K562 (cell line): ENCODE measurements at regions not wholly inside any gene's neighbourhood (a gene's known extent, or its start where the extent isn't known, plus 50 kb on each side); places are given as distances from the start of the nearest gene placed in this dataset.

Source experiments
- ATAC-seq: fragments of 200-7000 bp; cut with Tn5 transposase; 3 replicates; pipeline ENCODE4 v1.9.1; 2020; ENCODE audit warnings: moderate library complexity
- BruUV-seq: library from RNA; stranded (reverse); fragments of 400-500 nt; replicated peaks from 2 replicates; lab custom pipeline; 2021; lab: Mats Ljungman, UMichigan
- CTCF ChIA-PET: fragments of 300-600 bp; formaldehyde crosslinking; extraction: SDS; loops from one replicate; lab custom pipeline; 2021; ENCODE audit warnings: low intra/inter-chr PET ratio; lab: Yijun Ruan, JAX
- POLR2A ChIA-PET: fragments of 300-600, 350-650 bp; sonication (Branson Sonifier 250); formaldehyde crosslinking; extraction: SDS; loops from one replicate; lab custom pipeline; 2021; ENCODE audit warnings: antibody characterized with exemption, inconsistent platforms; lab: Yijun Ruan, JAX
- DNase-seq, 4 experiments: peaks; one replicate each; pipeline versions ENCODE4 v3.0.0 to v3.0.0-alpha.2; 2011 to 2018; ENCODE audit warnings: low spot score in 3 of 4, mixed read lengths in 3 of 4; ENCODE audit errors: extremely low read depth in 1 of 4
- FAIRE-seq: peaks from 2 replicates; lab custom pipeline; 2011; peaks lifted over from hg19 to GRCh38; lab: Jason Lieb, UNC
- H2AFZ ChIP-seq: 2 replicates; pipeline ENCODE4 v1.6.0; 2011; ENCODE audit warnings: low read depth, low read length, control low read depth, inconsistent platforms
- H3K27ac ChIP-seq: fragments of 200-600 bp; 3 replicates; pipeline ENCODE4 v1.8.0; 2011; ENCODE audit warnings: low read depth, mild to moderate bottlenecking, control low read depth, inconsistent platforms, low read length, moderate library complexity, mixed read lengths; ENCODE audit errors: extremely low read depth
- H3K27me3 ChIP-seq, 2 experiments: fragments of 300-600 bp in 1 of 2; 2 replicates in 1 of 2; 3 replicates in 1 of 2; pipeline versions ENCODE4 v1.6.0 to v1.8.0; 2011; ENCODE audit warnings: inconsistent platforms in 2 of 2, low read length in 2 of 2, mild to moderate bottlenecking in 1 of 2, mixed read lengths in 1 of 2, moderate library complexity in 1 of 2; ENCODE audit not compliant: control insufficient read depth in 2 of 2, insufficient read depth in 2 of 2
- H3K36me3 ChIP-seq: fragments of 300-600 bp; 3 replicates; pipeline ENCODE4 v1.8.0; 2011; ENCODE audit warnings: mild to moderate bottlenecking, low read length, inconsistent platforms; ENCODE audit not compliant: control insufficient read depth, insufficient read depth
- H3K4me1 ChIP-seq, 2 experiments: fragments of 200-600 bp in 1 of 2; replicated peaks in 1 of 2; 2 replicates in 1 of 2; 3 replicates in 1 of 2; pipeline versions ENCODE4 v1.5.1 to v1.8.0; 2011; ENCODE audit warnings: inconsistent platforms in 2 of 2, low read length in 2 of 2, mild to moderate bottlenecking in 1 of 2, mixed read lengths in 1 of 2, moderate library complexity in 1 of 2; ENCODE audit not compliant: control insufficient read depth in 2 of 2, insufficient read depth in 2 of 2
- H3K4me2 ChIP-seq: 2 replicates; pipeline ENCODE4 v1.6.1; 2011; ENCODE audit warnings: low read length, control low read depth, inconsistent platforms, mixed read lengths; ENCODE audit not compliant: insufficient read depth
- H3K4me3 ChIP-seq: fragments of 200-600 bp; sonication (generic), shearing (Covaris generic); 2 replicates; pipeline ENCODE4 v1.5.1; 2016; ENCODE audit warnings: control low read depth, inconsistent platforms
- H3K79me2 ChIP-seq: fragments of 200-600 bp; 3 replicates; pipeline ENCODE4 v1.8.0; 2011; ENCODE audit warnings: low read length, inconsistent platforms; ENCODE audit not compliant: control insufficient read depth, insufficient read depth
- H3K9ac ChIP-seq, 2 experiments: 2 replicates each; pipeline versions ENCODE4 v1.6.0 to v1.6.1; 2011; ENCODE audit warnings: low read depth in 2 of 2, low read length in 2 of 2, control low read depth in 1 of 2, inconsistent platforms in 1 of 2, mild to moderate bottlenecking in 1 of 2, mixed read lengths in 1 of 2; ENCODE audit not compliant: insufficient read depth in 1 of 2
- H3K9me1 ChIP-seq: one replicate; pipeline ENCODE4 v1.6.0; 2011; ENCODE audit warnings: inconsistent platforms, mild to moderate bottlenecking, low read length, moderate library complexity; ENCODE audit not compliant: control insufficient read depth, insufficient read depth
- H3K9me3 ChIP-seq: replicated peaks from 2 replicates; pipeline ENCODE4 v1.5.1; 2011; ENCODE audit warnings: low read depth, low read length, inconsistent platforms; ENCODE audit not compliant: control insufficient read depth, insufficient read depth
- H4K20me1 ChIP-seq: replicated peaks from 2 replicates; pipeline ENCODE4 v1.6.1; 2011; ENCODE audit warnings: low read length, inconsistent platforms, mixed read lengths; ENCODE audit not compliant: control insufficient read depth, insufficient read depth
- BRD9 ChIP-seq: fragments of 450-650 bp; IDR thresholded peaks from 2 replicates; pipeline ENCODE4 v1.6.1; 2018; ENCODE audit warnings: low read depth; ENCODE audit not compliant: partially characterized antibody
- CXXC5 ChIP-seq: fragments of 250-450 bp; sonication (Bioruptor Pico); IDR thresholded peaks from 2 replicates; pipeline ENCODE4 v1.8.0; 2022; ENCODE audit warnings: inconsistent platforms, mild to moderate bottlenecking, moderate library complexity
- ILF3 ChIP-seq: fragments of 450-650 bp; IDR thresholded peaks from 2 replicates; pipeline ENCODE4 v1.6.1; 2018; ENCODE audit warnings: antibody characterized with exemption, mild to moderate bottlenecking, moderate library complexity, borderline replicate concordance
- MBD2 ChIP-seq: sonication (generic); IDR thresholded peaks from 2 replicates; pipeline ENCODE4 v1.6.1; 2016; ENCODE audit warnings: low read depth, borderline replicate concordance
- NCOR1 ChIP-seq: fragments of 450-650 bp; IDR thresholded peaks from 2 replicates; pipeline ENCODE4 v1.6.1; 2016; ENCODE audit warnings: mild to moderate bottlenecking, moderate library complexity
- RBM22 ChIP-seq: fragments of 200-400 bp; formaldehyde crosslinking; IDR thresholded peaks from 2 replicates; pipeline ENCODE4 v1.6.1; 2018; ENCODE audit warnings: low read length, low read depth; ENCODE audit not compliant: poor library complexity, severe bottlenecking
- RFX7 ChIP-seq: fragments of 250-450 bp; sonication (Bioruptor Pico); IDR thresholded peaks from 2 replicates; pipeline ENCODE4 v1.5.1; 2021; ENCODE audit warnings: mild to moderate bottlenecking
- TCF7 ChIP-seq: sonication (generic); IDR thresholded peaks from 2 replicates; pipeline ENCODE4 v1.6.1; 2016; ENCODE audit warnings: antibody characterized with exemption, borderline replicate concordance
- TFAM ChIP-seq: fragments of 250-450 bp; sonication (Bioruptor Pico); conservative IDR thresholded peaks from 2 replicates; pipeline ENCODE4 v1.5.0; 2021; ENCODE audit warnings: mild to moderate bottlenecking, moderate library complexity
- U2AF1 ChIP-seq: fragments of 200-400 bp; formaldehyde crosslinking; optimal IDR thresholded peaks from 2 replicates; pipeline ENCODE3; 2017; ENCODE audit warnings: mild to moderate bottlenecking, low read depth, low read length, moderate library complexity
- ZNF133 ChIP-seq: fragments of 250-450 bp; sonication (Bioruptor Pico); IDR thresholded peaks from 2 replicates; pipeline ENCODE4 v1.4.0; 2020; ENCODE audit warnings: mild to moderate bottlenecking
- WGBS: fragments of 100-300 bp; shearing (Covaris generic); methylation state at CpG from one replicate; pipeline ENCODE4 v1.1.6; 2016; ENCODE audit warnings: low coverage, mixed read lengths; ENCODE audit not compliant: insufficient coverage; ENCODE audit errors: missing lambda C conversion rate; 5-methylcytosine and 5-hydroxymethylcytosine counted together
- in situ Hi-C: fragments of 300-500 bp; cut with MboI; formaldehyde crosslinking; loops from 4 replicates; pipeline ENCODE4 v1.15.0; 2018; ENCODE audit warnings: inconsistent platforms, mixed read lengths
- intact Hi-C: fragments of 100-400 bp; cut with micrococcal nuclease; formaldehyde crosslinking; loops from 2 replicates; pipeline ENCODE4 v1.14.2; 2022
- TF ChIP-seq, protein P1 (sequence below), 3 experiments: fragments of 200-800 bp in 1 of 3; sonication (Bioruptor generic) in 1 of 3; sonication (generic) in 1 of 3; formaldehyde crosslinking in 1 of 3; IDR thresholded peaks; 2 replicates each; pipeline versions ENCODE4 v1.6.1 to v1.8.0; 2016 to 2022; ENCODE audit warnings: mild to moderate bottlenecking in 2 of 3, missing compliant biosample characterization in 2 of 3, missing genetic modification characterization in 2 of 3, missing genetic modification reagents in 1 of 3
- TF ChIP-seq, protein P2 (sequence below): IDR thresholded peaks from 3 replicates; pipeline ENCODE4 v1.6.1; 2011; ENCODE audit warnings: borderline replicate concordance, mild to moderate bottlenecking, moderate library complexity; ENCODE audit not compliant: insufficient read length; ENCODE audit errors: extremely low read depth
- TF ChIP-seq, protein P3 (sequence below): sonication (generic); formaldehyde crosslinking; IDR thresholded peaks from 2 replicates; pipeline ENCODE4 v1.8.1; 2023; ENCODE audit warnings: mild to moderate bottlenecking, missing genetic modification reagents, moderate library complexity

DNA sequence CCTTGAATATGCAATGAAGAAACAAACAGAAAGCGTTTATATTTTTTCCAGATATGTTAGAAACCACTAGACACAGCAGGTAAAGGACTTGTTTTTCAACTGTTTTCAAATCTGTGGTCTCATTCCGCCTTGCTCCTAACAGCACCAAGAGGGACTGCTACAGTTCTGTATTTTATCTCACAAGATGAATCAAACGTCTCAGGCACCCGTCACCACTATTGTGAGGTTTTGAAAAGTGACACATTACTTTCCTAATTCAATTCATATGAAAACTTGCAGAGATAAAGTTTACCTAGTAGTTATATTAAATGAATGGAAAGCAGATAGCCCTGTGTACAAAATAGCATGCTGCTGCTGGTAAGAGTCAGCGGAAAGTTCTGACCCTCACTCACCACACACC is 386.3 kb downstream of the ETS1 start (continued):
- TF ChIP-seq, protein P1, sequence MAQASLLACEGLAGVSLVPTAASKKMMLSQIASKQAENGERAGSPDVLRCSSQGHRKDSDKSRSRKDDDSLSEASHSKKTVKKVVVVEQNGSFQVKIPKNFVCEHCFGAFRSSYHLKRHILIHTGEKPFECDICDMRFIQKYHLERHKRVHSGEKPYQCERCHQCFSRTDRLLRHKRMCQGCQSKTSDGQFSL (CRISPR knock-in tag; IDR thresholded peaks at IDR 0.05) = no peak
- TF ChIP-seq, protein P1 (tag; IDR thresholded peaks at IDR 0.05) = no peak
- TF ChIP-seq, all 486 proteins: peak for 0

DNA sequence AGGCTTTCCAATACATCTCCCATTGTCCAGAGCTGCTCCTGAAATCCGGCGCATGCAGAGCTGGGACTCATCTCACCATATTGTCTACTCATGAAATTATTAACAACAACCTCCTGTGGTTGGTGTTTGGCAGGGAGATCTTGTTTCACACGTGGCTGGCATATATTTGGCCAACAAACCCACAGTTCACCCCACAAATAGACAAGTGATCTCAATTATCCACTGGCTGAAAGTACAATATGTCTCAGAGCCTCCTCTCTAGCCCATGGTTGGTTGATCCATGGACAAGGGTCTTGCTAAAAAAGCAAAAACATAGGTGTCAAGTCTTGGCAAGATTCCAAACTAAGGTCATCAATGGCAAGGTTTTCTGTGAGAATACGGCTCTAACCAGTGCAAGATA is 386.9 kb downstream of the ETS1 start:
- H3K27me3 ChIP-seq = no peaks in the 10 kb centered on the region
- H3K27ac ChIP-seq = no peak overlapping the region
- H3K36me3 ChIP-seq = no peaks in the 10 kb centered on the region
- no peak overlapping the region for H3K4me3 ChIP-seq
- H4K20me1 ChIP-seq = no peaks in the 10 kb centered on the region
- DNase-seq (no peak), FAIRE-seq (no peak), ATAC-seq (no peak)
- BruUV-seq = no TSS peak
- 0% methylated on average over 4 of the region's 4 CpGs for WGBS
- H3K9me3 ChIP-seq = no peaks in the 10 kb centered on the region; the same call in 1 of the 2 replicates
- H3K79me2 ChIP-seq = no peaks in the 10 kb centered on the region
- POLR2A ChIA-PET = no interaction called here
- H3K9ac ChIP-seq = no peak overlapping the region
- H3K4me1 ChIP-seq = no peaks in the 10 kb centered on the region
- no peak overlapping the region for H3K4me2 ChIP-seq
- CTCF ChIA-PET = no interaction called here
- H3K9me1 ChIP-seq = no peaks in the 10 kb centered on the region
- intact Hi-C loops = no loop called here
- in situ Hi-C loops = no loop called here
- H2AFZ ChIP-seq = no peak overlapping the region
- no peak for TF ChIP-seq BRD9
- TF ChIP-seq U2AF1 = no peak
- no peak for TF ChIP-seq TFAM (CRISPR knock-in tag)
- no peak for TF ChIP-seq ZNF133 (CRISPR knock-in tag)
- TF ChIP-seq, protein P2, sequence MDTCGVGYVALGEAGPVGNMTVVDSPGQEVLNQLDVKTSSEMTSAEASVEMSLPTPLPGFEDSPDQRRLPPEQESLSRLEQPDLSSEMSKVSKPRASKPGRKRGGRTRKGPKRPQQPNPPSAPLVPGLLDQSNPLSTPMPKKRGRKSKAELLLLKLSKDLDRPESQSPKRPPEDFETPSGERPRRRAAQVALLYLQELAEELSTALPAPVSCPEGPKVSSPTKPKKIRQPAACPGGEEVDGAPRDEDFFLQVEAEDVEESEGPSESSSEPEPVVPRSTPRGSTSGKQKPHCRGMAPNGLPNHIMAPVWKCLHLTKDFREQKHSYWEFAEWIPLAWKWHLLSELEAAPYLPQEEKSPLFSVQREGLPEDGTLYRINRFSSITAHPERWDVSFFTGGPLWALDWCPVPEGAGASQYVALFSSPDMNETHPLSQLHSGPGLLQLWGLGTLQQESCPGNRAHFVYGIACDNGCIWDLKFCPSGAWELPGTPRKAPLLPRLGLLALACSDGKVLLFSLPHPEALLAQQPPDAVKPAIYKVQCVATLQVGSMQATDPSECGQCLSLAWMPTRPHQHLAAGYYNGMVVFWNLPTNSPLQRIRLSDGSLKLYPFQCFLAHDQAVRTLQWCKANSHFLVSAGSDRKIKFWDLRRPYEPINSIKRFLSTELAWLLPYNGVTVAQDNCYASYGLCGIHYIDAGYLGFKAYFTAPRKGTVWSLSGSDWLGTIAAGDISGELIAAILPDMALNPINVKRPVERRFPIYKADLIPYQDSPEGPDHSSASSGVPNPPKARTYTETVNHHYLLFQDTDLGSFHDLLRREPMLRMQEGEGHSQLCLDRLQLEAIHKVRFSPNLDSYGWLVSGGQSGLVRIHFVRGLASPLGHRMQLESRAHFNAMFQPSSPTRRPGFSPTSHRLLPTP = no peak
- TF ChIP-seq ILF3 = no peak
- TF ChIP-seq, protein P3, sequence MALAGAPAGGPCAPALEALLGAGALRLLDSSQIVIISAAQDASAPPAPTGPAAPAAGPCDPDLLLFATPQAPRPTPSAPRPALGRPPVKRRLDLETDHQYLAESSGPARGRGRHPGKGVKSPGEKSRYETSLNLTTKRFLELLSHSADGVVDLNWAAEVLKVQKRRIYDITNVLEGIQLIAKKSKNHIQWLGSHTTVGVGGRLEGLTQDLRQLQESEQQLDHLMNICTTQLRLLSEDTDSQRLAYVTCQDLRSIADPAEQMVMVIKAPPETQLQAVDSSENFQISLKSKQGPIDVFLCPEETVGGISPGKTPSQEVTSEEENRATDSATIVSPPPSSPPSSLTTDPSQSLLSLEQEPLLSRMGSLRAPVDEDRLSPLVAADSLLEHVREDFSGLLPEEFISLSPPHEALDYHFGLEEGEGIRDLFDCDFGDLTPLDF = no peak
- no peak for TF ChIP-seq CXXC5
- TF ChIP-seq RFX7 (CRISPR knock-in tag) = no peak
- no peak for TF ChIP-seq RBM22
- no peak for TF ChIP-seq NCOR1
- no peak for TF ChIP-seq MBD2
- TF ChIP-seq TCF7 = no peak
